GM12878 (cell line): ENCODE measurements at regions not wholly inside any gene's neighbourhood (a gene's known extent, or its start where the extent isn't known, plus 50 kb on each side); places are given as distances from the start of the nearest gene placed in this dataset.

Experiments used
- CTCF ChIP-seq, 3 experiments: IDR thresholded peaks in 2 of 3; conservative IDR thresholded peaks in 1 of 3; 2 replicates each; pipeline ENCODE4 v1.5.1; 2011; ENCODE audit warnings: low read depth in 3 of 3, low read length in 3 of 3, mild to moderate bottlenecking in 3 of 3, control low read depth in 2 of 3, moderate library complexity in 2 of 3, inconsistent platforms in 1 of 3, mixed read lengths in 1 of 3; ENCODE audit not compliant: control insufficient read depth in 2 of 3, insufficient read depth in 1 of 3; ENCODE audit errors: extremely low read depth in 1 of 3
- HDGF ChIP-seq: fragments of 450-650 bp; IDR thresholded peaks from 2 replicates; pipeline ENCODE4 v1.6.1; 2016; ENCODE audit warnings: antibody characterized with exemption
- NFIC ChIP-seq: IDR thresholded peaks from 2 replicates; pipeline ENCODE4 v1.6.1; 2012; ENCODE audit warnings: low read depth, mild to moderate bottlenecking, inconsistent platforms, low read length, moderate library complexity
- NR2C2 ChIP-seq: IDR thresholded peaks from 2 replicates; pipeline ENCODE4 v1.6.1; 2011; ENCODE audit warnings: borderline replicate concordance, low read depth; ENCODE audit not compliant: control insufficient read depth, insufficient read length
- SMAD1 ChIP-seq: fragments of 450-650 bp; IDR thresholded peaks from 2 replicates; pipeline ENCODE4 v1.6.1; 2018; ENCODE audit warnings: mild to moderate bottlenecking, low read depth; ENCODE audit not compliant: partially characterized antibody
- USF1 ChIP-seq: IDR thresholded peaks from 2 replicates; pipeline ENCODE4 v1.6.1; 2011; ENCODE audit warnings: borderline replicate concordance, low read depth, mild to moderate bottlenecking, moderate library complexity, mixed read lengths, low read length; ENCODE audit not compliant: insufficient read depth; ENCODE audit errors: extremely low read length

- TF ChIP-seq USF1 (no peak), NFIC (no peak), SMAD1 (no peak), NR2C2 (no peak), HDGF (no peak), CTCF (IDR thresholded peaks at IDR 0.05 in 2 of 3, conservative IDR thresholded peaks at IDR 0.05 in 1 of 3; ENCODE audit: control insufficient read depth in 2 of 3, extremely low read depth in 1 of 3, insufficient read depth in 1 of 3, low read depth in 3 of 3, low read length in 3 of 3) (peak; percentile 42 to 73 (median 69))
Observed at GRCh38 chr7:42745357-42746059, 166.4 kb downstream of the C7orf25 start.
